Astrocyte (in vitro differentiated cells and primary cell): ENCODE measurements at regions not wholly inside any gene's neighbourhood (a gene's known extent, or its start where the extent isn't known, plus 50 kb on each side); places are given as distances from the start of the nearest gene placed in this dataset.

ENCODE experiments used
- DNase-seq: peaks from one replicate; pipeline ENCODE4 v3.0.0-alpha.2; 2010; ENCODE audit warnings: low read depth
- FAIRE-seq: peaks from 2 replicates; lab custom pipeline; 2011; peaks lifted over from hg19 to GRCh38; lab: Jason Lieb, UNC
- H2AFZ ChIP-seq: 2 replicates; pipeline ENCODE4 v1.6.0; 2012; ENCODE audit warnings: low read depth, low read length, inconsistent platforms
- H3K27ac ChIP-seq: 2 replicates; pipeline ENCODE4 v1.5.1; 2011; ENCODE audit warnings: low read depth, low read length, inconsistent platforms
- H3K27me3 ChIP-seq: 2 replicates; pipeline ENCODE4 v1.6.0; 2011; ENCODE audit warnings: low read length, inconsistent platforms; ENCODE audit not compliant: insufficient read depth
- H3K36me3 ChIP-seq: 2 replicates; pipeline ENCODE4 v1.5.1; 2011; ENCODE audit warnings: low read length, inconsistent platforms; ENCODE audit not compliant: insufficient read depth
- H3K4me1 ChIP-seq: 2 replicates; pipeline ENCODE4 v1.5.1; 2011; ENCODE audit warnings: low read length, inconsistent platforms; ENCODE audit not compliant: insufficient read depth
- H3K4me2 ChIP-seq: 2 replicates; pipeline ENCODE4 v1.6.0; 2012; ENCODE audit warnings: low read length, inconsistent platforms
- H3K4me3 ChIP-seq: 2 replicates; pipeline ENCODE4 v1.5.1; 2011; ENCODE audit warnings: low read depth, mild to moderate bottlenecking, low read length, inconsistent platforms; ENCODE audit not compliant: insufficient read depth
- H3K79me2 ChIP-seq: 2 replicates; pipeline ENCODE4 v1.6.0; 2012; ENCODE audit warnings: mild to moderate bottlenecking, low read length, inconsistent platforms; ENCODE audit not compliant: insufficient read depth
- H3K9ac ChIP-seq: 2 replicates; pipeline ENCODE4 v1.6.0; 2012; ENCODE audit warnings: mild to moderate bottlenecking, low read length, inconsistent platforms
- H3K9me3 ChIP-seq: 2 replicates; pipeline ENCODE4 v1.5.1; 2012; ENCODE audit warnings: low read depth, mild to moderate bottlenecking, low read length, inconsistent platforms; ENCODE audit not compliant: insufficient read depth
- H4K20me1 ChIP-seq: 2 replicates; pipeline ENCODE4 v1.6.0; 2012; ENCODE audit warnings: low read length, inconsistent platforms; ENCODE audit not compliant: insufficient read depth
- H3K27ac Mint-ChIP-seq: one replicate; pipeline ENCODE4 v1.8.0; 2021; ENCODE audit warnings: mild to moderate bottlenecking, mixed read lengths; ENCODE audit not compliant: unreplicated experiment
- H3K27me3 Mint-ChIP-seq: one replicate; pipeline ENCODE4 v1.8.0; 2021; ENCODE audit warnings: low read depth, mixed read lengths; ENCODE audit not compliant: unreplicated experiment
- H3K36me3 Mint-ChIP-seq: one replicate; pipeline ENCODE4 v1.8.0; 2021; ENCODE audit warnings: low read depth, mixed read lengths; ENCODE audit not compliant: unreplicated experiment
- H3K4me1 Mint-ChIP-seq: one replicate; pipeline ENCODE4 v1.8.0; 2021; ENCODE audit warnings: low read depth, mixed read lengths; ENCODE audit not compliant: unreplicated experiment
- H3K4me3 Mint-ChIP-seq: one replicate; pipeline ENCODE4 v1.8.0; 2021; ENCODE audit warnings: mild to moderate bottlenecking, moderate library complexity, mixed read lengths; ENCODE audit not compliant: unreplicated experiment
- H3K9me3 Mint-ChIP-seq: one replicate; pipeline ENCODE4 v1.8.0; 2021; ENCODE audit warnings: mild to moderate bottlenecking, mixed read lengths; ENCODE audit not compliant: unreplicated experiment
- CTCF ChIP-seq: IDR thresholded peaks from 2 replicates; pipeline ENCODE4 v1.5.1; 2011; ENCODE audit warnings: low read depth, mild to moderate bottlenecking, inconsistent platforms, low read length, moderate library complexity; ENCODE audit not compliant: insufficient read depth
- EZH2 ChIP-seq: IDR thresholded peaks from 2 replicates; pipeline ENCODE4 v1.6.1; 2012; ENCODE audit warnings: mild to moderate bottlenecking, low read length, inconsistent platforms; ENCODE audit not compliant: insufficient read depth

GRCh38 chr18:73831688-73832087 is 315.9 kb downstream of the FBXO15 start:
- H4K20me1 ChIP-seq = no peaks in the 10 kb centered on the region
- H3K27ac Mint-ChIP-seq = no peak overlapping the region
- no peak overlapping the region for H3K4me3 ChIP-seq
- H3K36me3 Mint-ChIP-seq = peaks cover 2% of the 10 kb centered on the region
- H3K36me3 ChIP-seq = no peaks in the 10 kb centered on the region
- H3K9ac ChIP-seq = no peak overlapping the region
- FAIRE-seq = no peak
- peaks cover 18% of the 10 kb centered on the region for H3K27me3 Mint-ChIP-seq
- no peak overlapping the region for H3K27ac ChIP-seq
- peaks cover 5% of the 10 kb centered on the region for H3K4me1 Mint-ChIP-seq
- no peak for TF ChIP-seq CTCF
- no peak for TF ChIP-seq EZH2
- H3K9me3 ChIP-seq = no peaks in the 10 kb centered on the region
- no peaks in the 10 kb centered on the region for H3K4me1 ChIP-seq
- no peak overlapping the region for H3K4me3 Mint-ChIP-seq
- no peak overlapping the region for H2AFZ ChIP-seq
- H3K4me2 ChIP-seq = no peak overlapping the region
- H3K79me2 ChIP-seq = no peaks in the 10 kb centered on the region
- peaks cover 7% of the 10 kb centered on the region for H3K9me3 Mint-ChIP-seq
- no peaks in the 10 kb centered on the region for H3K27me3 ChIP-seq
- no peak for DNase-seq

DNA sequence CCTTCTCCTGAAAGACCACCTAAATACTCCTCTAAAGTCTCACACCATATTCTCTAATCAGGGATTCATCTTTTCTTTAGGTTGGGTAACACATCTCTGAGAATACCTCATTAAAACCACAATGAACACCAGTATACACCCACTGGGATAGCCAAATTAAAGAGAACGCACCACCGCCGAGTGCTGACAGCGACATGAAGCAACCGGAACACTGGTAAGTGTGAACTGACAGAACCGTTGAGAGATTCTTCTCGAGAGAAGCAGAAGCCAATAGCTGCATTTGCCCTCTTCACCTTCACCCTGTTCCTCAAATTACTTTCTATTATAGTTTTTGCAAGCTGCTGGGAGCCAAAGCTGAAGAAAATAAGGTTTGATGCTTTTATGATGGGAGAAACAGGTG is 318.5 kb downstream of the FBXO15 start:
- Histone ChIP-seq H3K27ac (no peak overlapping the region), H3K9me3 (no peaks in the 10 kb centered on the region), H3K79me2 (no peaks in the 10 kb centered on the region), H4K20me1 (no peaks in the 10 kb centered on the region), H3K27me3 (no peaks in the 10 kb centered on the region), H3K36me3 (no peaks in the 10 kb centered on the region), H3K4me1 (no peaks in the 10 kb centered on the region), H3K4me2 (no peak overlapping the region), H3K9ac (no peak overlapping the region), H3K4me3 (no peak overlapping the region), H2AFZ (no peak overlapping the region)
- Mint-ChIP-seq H3K36me3 (peaks cover 2% of the 10 kb centered on the region), H3K9me3 (peaks cover 7% of the 10 kb centered on the region), H3K4me1 (peaks cover 8% of the 10 kb centered on the region), H3K27me3 (peaks cover 23% of the 10 kb centered on the region), H3K27ac (no peak overlapping the region), H3K4me3 (no peak overlapping the region)
- FAIRE-seq (no peak), DNase-seq (no peak)
- TF ChIP-seq CTCF (no peak), EZH2 (no peak)

- Histone ChIP-seq H3K4me3 (no peak overlapping the region), H3K4me2 (no peak overlapping the region), H3K9me3 (no peaks in the 10 kb centered on the region), H3K4me1 (no peaks in the 10 kb centered on the region), H3K36me3 (no peaks in the 10 kb centered on the region), H3K27ac (no peak overlapping the region), H4K20me1 (no peaks in the 10 kb centered on the region), H3K27me3 (no peaks in the 10 kb centered on the region), H2AFZ (no peak overlapping the region), H3K9ac (no peak overlapping the region), H3K79me2 (no peaks in the 10 kb centered on the region)
- H3K4me1 Mint-ChIP-seq = peaks cover 8% of the 10 kb centered on the region
- H3K27ac Mint-ChIP-seq = no peak overlapping the region
- peaks cover 2% of the 10 kb centered on the region for H3K36me3 Mint-ChIP-seq
- peaks cover 20% of the 10 kb centered on the region for H3K27me3 Mint-ChIP-seq
- no peak overlapping the region for H3K4me3 Mint-ChIP-seq
- no peak for FAIRE-seq
- peaks cover 4% of the 10 kb centered on the region for H3K9me3 Mint-ChIP-seq
- TF ChIP-seq CTCF = no peak
- no peak for TF ChIP-seq EZH2
- peak; percentile 5 for DNase-seq
Measured at GRCh38 chr18:73827801-73828200, 319.8 kb downstream of the FBXO15 start.
